Natural killer cell (primary cell): ENCODE measurements at regions not wholly inside any gene's neighbourhood (a gene's known extent, or its start where the extent isn't known, plus 50 kb on each side); places are given as distances from the start of the nearest gene placed in this dataset.

Experiments
- ATAC-seq, 3 donors: fragments of 150-1000 bp in 2 of 3; fragments of 200-7000 bp in 1 of 3; cut with Tn5 transposase; 1 replicate in 1 of 3; 2 replicates in 2 of 3; pipeline ENCODE4 v1.10.0; 2021; ENCODE audit warnings: mild to moderate bottlenecking in 2 of 3, moderate library complexity in 2 of 3
- DNase-seq, 2 donors: peaks; one replicate each; pipeline versions ENCODE4 v3.0.0 to v3.0.0-alpha.2; 2013 to 2021; ENCODE audit warnings: mixed read lengths in 1 of 2
- H3K27ac ChIP-seq: one replicate; pipeline ENCODE4 v1.5.1; 2013; ENCODE audit warnings: mild to moderate bottlenecking, low read length
- H3K27me3 ChIP-seq: one replicate; pipeline ENCODE4 v1.6.1; 2013; ENCODE audit warnings: low read length; ENCODE audit not compliant: control insufficient read depth, insufficient read depth
- H3K36me3 ChIP-seq: one replicate; pipeline ENCODE4 v1.6.1; 2013; ENCODE audit warnings: low read length; ENCODE audit not compliant: control insufficient read depth, insufficient read depth
- H3K4me1 ChIP-seq: one replicate; pipeline ENCODE4 v1.6.1; 2013; ENCODE audit warnings: low read length; ENCODE audit not compliant: control insufficient read depth, insufficient read depth
- H3K4me3 ChIP-seq: one replicate; pipeline ENCODE4 v1.5.1; 2013; ENCODE audit warnings: low read length
- H3K9me3 ChIP-seq: one replicate; pipeline ENCODE4 v1.6.1; 2013; ENCODE audit warnings: low read length; ENCODE audit not compliant: control insufficient read depth, insufficient read depth
- H3K27ac Mint-ChIP-seq, 2 donors: one replicate each; pipeline ENCODE4 v1.8.0; 2022; ENCODE audit warnings: mild to moderate bottlenecking in 2 of 2, mixed read lengths in 2 of 2, moderate library complexity in 1 of 2
- H3K27me3 Mint-ChIP-seq, 2 donors: one replicate each; pipeline ENCODE4 v1.8.0; 2022; ENCODE audit warnings: low read depth in 2 of 2, mixed read lengths in 2 of 2
- H3K36me3 Mint-ChIP-seq: one replicate; pipeline ENCODE4 v1.8.0; 2022; ENCODE audit warnings: mixed read lengths
- H3K4me1 Mint-ChIP-seq, 2 donors: one replicate each; pipeline ENCODE4 v1.8.0; 2022; ENCODE audit warnings: mixed read lengths in 2 of 2
- H3K4me3 Mint-ChIP-seq: one replicate; pipeline ENCODE4 v1.8.0; 2022; ENCODE audit warnings: mild to moderate bottlenecking, moderate library complexity, mixed read lengths
- H3K9me3 Mint-ChIP-seq, 2 donors: one replicate each; pipeline ENCODE4 v1.8.0; 2022; ENCODE audit warnings: mixed read lengths in 2 of 2
- CTCF ChIP-seq: fragments of 200-600 bp; IDR thresholded peaks from one replicate; pipeline ENCODE4 v1.8.0; 2022; ENCODE audit warnings: antibody characterized with exemption
- WGBS: methylation state at CpG from one replicate; pipeline ENCODE4 v1.1.7; 2013; ENCODE audit warnings: missing lambda C conversion rate; ENCODE audit not compliant: insufficient coverage; 5-methylcytosine and 5-hydroxymethylcytosine counted together
- intact Hi-C: fragments of 100-400 bp; cut with micrococcal nuclease; formaldehyde crosslinking; loops from one replicate; pipeline ENCODE4 v1.14.2; 2022

DNA sequence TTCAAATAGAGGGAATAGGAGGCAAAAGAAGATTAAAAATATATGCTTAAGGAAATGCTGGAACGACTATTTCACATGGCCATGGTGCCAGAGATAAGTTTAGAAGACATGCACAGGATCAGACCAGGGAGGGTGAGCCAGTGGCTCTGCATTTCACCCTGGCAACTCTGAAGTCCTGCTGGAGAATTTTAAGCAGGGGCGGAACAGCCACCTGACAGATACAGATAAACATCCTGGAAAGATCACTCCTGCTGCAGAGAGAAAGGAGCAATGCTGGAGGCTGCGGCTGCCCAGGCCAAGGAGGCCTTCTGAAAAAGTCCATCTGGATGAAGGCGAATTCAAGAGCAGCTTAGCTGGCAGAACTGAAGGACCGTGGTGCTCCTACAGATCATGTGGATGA is 755.9 kb downstream of the RNF144A start:
- TF ChIP-seq CTCF = no peak
- no peaks in the 10 kb centered on the region for H3K9me3 ChIP-seq
- Mint-ChIP-seq H3K9me3 (no peaks in the 10 kb centered on the region), H3K4me1 (peaks cover 23 to 28% of the 10 kb centered on the region in 2 donors), H3K4me3 (no peak overlapping the region), H3K27ac (peak overlapping the region; percentile 52 to 74), H3K36me3 (no peaks in the 10 kb centered on the region), H3K27me3 (no peaks in the 10 kb centered on the region)
- WGBS = 85% methylated on average over 5 of the region's 5 CpGs
- no peaks in the 10 kb centered on the region for H3K36me3 ChIP-seq
- intact Hi-C loops = loop anchor here (2.0 kb wide), 1 partner anchor 246 kb away; no protein-coding TSS in a partner anchor
- ATAC-seq = no peak
- no peak overlapping the region for H3K4me3 ChIP-seq
- no peak overlapping the region for H3K27ac ChIP-seq
- DNase-seq = no peak
- peaks cover 21% of the 10 kb centered on the region for H3K4me1 ChIP-seq
- H3K27me3 ChIP-seq = no peaks in the 10 kb centered on the region

- Mint-ChIP-seq H3K36me3 (no peaks in the 10 kb centered on the region), H3K9me3 (no peaks in the 10 kb centered on the region), H3K4me1 (peaks cover 23 to 28% of the 10 kb centered on the region in 2 donors), H3K27me3 (no peaks in the 10 kb centered on the region), H3K27ac (no peak overlapping the region), H3K4me3 (no peak overlapping the region)
- Histone ChIP-seq H3K27ac (no peak overlapping the region), H3K27me3 (no peaks in the 10 kb centered on the region), H3K4me3 (no peak overlapping the region), H3K36me3 (no peaks in the 10 kb centered on the region), H3K4me1 (peaks cover 21% of the 10 kb centered on the region), H3K9me3 (no peaks in the 10 kb centered on the region)
- DNase-seq = no peak
- intact Hi-C loops = loop anchor here (2.0 kb wide), 1 partner anchor 247 kb away; no protein-coding TSS in a partner anchor
- WGBS = 88% methylated on average over 2 of the region's 2 CpGs
- ATAC-seq = no peak
- TF ChIP-seq CTCF = no peak
Measured at GRCh38 chr2:7673853-7674252, 756.6 kb downstream of the RNF144A start.

- Mint-ChIP-seq H3K27ac (no peak overlapping the region), H3K4me1 (peaks cover 23 to 28% of the 10 kb centered on the region in 2 donors), H3K27me3 (no peaks in the 10 kb centered on the region), H3K9me3 (no peaks in the 10 kb centered on the region), H3K36me3 (no peaks in the 10 kb centered on the region), H3K4me3 (no peak overlapping the region)
- H3K4me3 ChIP-seq = no peak overlapping the region
- H3K4me1 ChIP-seq = peaks cover 21% of the 10 kb centered on the region
- 94% methylated on average over 2 of the region's 2 CpGs for WGBS
- H3K27ac ChIP-seq = no peak overlapping the region
- TF ChIP-seq CTCF = no peak
- DNase-seq (no peak), ATAC-seq (no peak)
- no peaks in the 10 kb centered on the region for H3K36me3 ChIP-seq
- no peaks in the 10 kb centered on the region for H3K9me3 ChIP-seq
- intact Hi-C loops = no loop called here
- H3K27me3 ChIP-seq = no peaks in the 10 kb centered on the region
Measured at GRCh38 chr2:7674606-7675005, 757.4 kb downstream of the RNF144A start.

DNA sequence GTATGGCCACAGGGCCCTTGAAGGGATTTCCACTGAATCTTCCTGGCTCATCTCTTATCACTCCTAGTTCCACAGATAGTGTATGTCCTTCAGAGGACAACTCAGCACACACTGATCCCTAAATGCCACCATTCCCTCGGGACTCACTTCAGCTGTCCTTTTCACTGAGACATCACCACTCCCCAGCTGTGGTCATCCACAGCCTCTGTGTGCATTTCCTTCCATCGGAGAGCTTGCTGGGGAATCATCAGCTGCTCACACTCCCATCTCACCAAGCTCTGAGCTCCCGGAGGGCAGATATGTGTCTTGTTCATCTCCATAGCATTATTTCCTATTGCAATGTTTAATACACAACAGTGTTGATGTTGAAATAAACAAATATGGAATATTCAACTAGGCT is 759.5 kb downstream of the RNF144A start:
- no peak for DNase-seq
- Mint-ChIP-seq H3K4me3 (no peak overlapping the region), H3K9me3 (no peaks in the 10 kb centered on the region), H3K4me1 (peaks cover 17 to 19% of the 10 kb centered on the region in 2 donors), H3K36me3 (no peaks in the 10 kb centered on the region), H3K27ac (no peak overlapping the region), H3K27me3 (no peaks in the 10 kb centered on the region)
- no peak overlapping the region for H3K4me3 ChIP-seq
- no peak for ATAC-seq
- H3K27me3 ChIP-seq = no peaks in the 10 kb centered on the region
- intact Hi-C loops = no loop called here
- TF ChIP-seq CTCF = no peak
- no peaks in the 10 kb centered on the region for H3K36me3 ChIP-seq
- WGBS = 96% methylated on average over 3 of the region's 3 CpGs
- no peaks in the 10 kb centered on the region for H3K9me3 ChIP-seq
- peaks cover 16% of the 10 kb centered on the region for H3K4me1 ChIP-seq
- no peak overlapping the region for H3K27ac ChIP-seq
